K562 (cell line): ENCODE measurements at regions not wholly inside any gene's neighbourhood (a gene's known extent, or its start where the extent isn't known, plus 50 kb on each side); places are given as distances from the start of the nearest gene placed in this dataset.

Experiments
- ATAC-seq: fragments of 200-7000 bp; cut with Tn5 transposase; 3 replicates; pipeline ENCODE4 v1.9.1; 2020; ENCODE audit warnings: moderate library complexity
- BruUV-seq: library from RNA; stranded (reverse); fragments of 400-500 nt; replicated peaks from 2 replicates; lab custom pipeline; 2021; lab: Mats Ljungman, UMichigan
- CTCF ChIA-PET: fragments of 300-600 bp; formaldehyde crosslinking; extraction: SDS; loops from one replicate; lab custom pipeline; 2021; ENCODE audit warnings: low intra/inter-chr PET ratio; lab: Yijun Ruan, JAX
- POLR2A ChIA-PET: fragments of 300-600, 350-650 bp; sonication (Branson Sonifier 250); formaldehyde crosslinking; extraction: SDS; loops from one replicate; lab custom pipeline; 2021; ENCODE audit warnings: antibody characterized with exemption, inconsistent platforms; lab: Yijun Ruan, JAX
- DNase-seq, 4 experiments: peaks; one replicate each; pipeline versions ENCODE4 v3.0.0 to v3.0.0-alpha.2; 2011 to 2018; ENCODE audit warnings: low spot score in 3 of 4, mixed read lengths in 3 of 4; ENCODE audit errors: extremely low read depth in 1 of 4
- FAIRE-seq: peaks from 2 replicates; lab custom pipeline; 2011; peaks lifted over from hg19 to GRCh38; lab: Jason Lieb, UNC
- H2AFZ ChIP-seq: 2 replicates; pipeline ENCODE4 v1.6.0; 2011; ENCODE audit warnings: low read depth, low read length, control low read depth, inconsistent platforms
- H3K27ac ChIP-seq: fragments of 200-600 bp; 3 replicates; pipeline ENCODE4 v1.8.0; 2011; ENCODE audit warnings: low read depth, mild to moderate bottlenecking, control low read depth, inconsistent platforms, low read length, moderate library complexity, mixed read lengths; ENCODE audit errors: extremely low read depth
- H3K27me3 ChIP-seq, 2 experiments: fragments of 300-600 bp in 1 of 2; 2 replicates in 1 of 2; 3 replicates in 1 of 2; pipeline versions ENCODE4 v1.6.0 to v1.8.0; 2011; ENCODE audit warnings: inconsistent platforms in 2 of 2, low read length in 2 of 2, mild to moderate bottlenecking in 1 of 2, mixed read lengths in 1 of 2, moderate library complexity in 1 of 2; ENCODE audit not compliant: control insufficient read depth in 2 of 2, insufficient read depth in 2 of 2
- H3K36me3 ChIP-seq: fragments of 300-600 bp; 3 replicates; pipeline ENCODE4 v1.8.0; 2011; ENCODE audit warnings: mild to moderate bottlenecking, low read length, inconsistent platforms; ENCODE audit not compliant: control insufficient read depth, insufficient read depth
- H3K4me1 ChIP-seq, 2 experiments: fragments of 200-600 bp in 1 of 2; replicated peaks in 1 of 2; 2 replicates in 1 of 2; 3 replicates in 1 of 2; pipeline versions ENCODE4 v1.5.1 to v1.8.0; 2011; ENCODE audit warnings: inconsistent platforms in 2 of 2, low read length in 2 of 2, mild to moderate bottlenecking in 1 of 2, mixed read lengths in 1 of 2, moderate library complexity in 1 of 2; ENCODE audit not compliant: control insufficient read depth in 2 of 2, insufficient read depth in 2 of 2
- H3K4me2 ChIP-seq: 2 replicates; pipeline ENCODE4 v1.6.1; 2011; ENCODE audit warnings: low read length, control low read depth, inconsistent platforms, mixed read lengths; ENCODE audit not compliant: insufficient read depth
- H3K4me3 ChIP-seq: fragments of 200-600 bp; sonication (generic), shearing (Covaris generic); 2 replicates; pipeline ENCODE4 v1.5.1; 2016; ENCODE audit warnings: control low read depth, inconsistent platforms
- H3K79me2 ChIP-seq: fragments of 200-600 bp; 3 replicates; pipeline ENCODE4 v1.8.0; 2011; ENCODE audit warnings: low read length, inconsistent platforms; ENCODE audit not compliant: control insufficient read depth, insufficient read depth
- H3K9ac ChIP-seq, 2 experiments: 2 replicates each; pipeline versions ENCODE4 v1.6.0 to v1.6.1; 2011; ENCODE audit warnings: low read depth in 2 of 2, low read length in 2 of 2, control low read depth in 1 of 2, inconsistent platforms in 1 of 2, mild to moderate bottlenecking in 1 of 2, mixed read lengths in 1 of 2; ENCODE audit not compliant: insufficient read depth in 1 of 2
- H3K9me1 ChIP-seq: one replicate; pipeline ENCODE4 v1.6.0; 2011; ENCODE audit warnings: inconsistent platforms, mild to moderate bottlenecking, low read length, moderate library complexity; ENCODE audit not compliant: control insufficient read depth, insufficient read depth
- H3K9me3 ChIP-seq: replicated peaks from 2 replicates; pipeline ENCODE4 v1.5.1; 2011; ENCODE audit warnings: low read depth, low read length, inconsistent platforms; ENCODE audit not compliant: control insufficient read depth, insufficient read depth
- H4K20me1 ChIP-seq: replicated peaks from 2 replicates; pipeline ENCODE4 v1.6.1; 2011; ENCODE audit warnings: low read length, inconsistent platforms, mixed read lengths; ENCODE audit not compliant: control insufficient read depth, insufficient read depth
- ATF3 ChIP-seq, 2 experiments: fragments of 450-650 bp in 1 of 2; sonication (generic) in 1 of 2; formaldehyde crosslinking in 1 of 2; IDR thresholded peaks in 1 of 2; conservative IDR thresholded peaks in 1 of 2; 2 replicates each; pipeline versions ENCODE4 v1.6.1 to v1.8.1; 2016 to 2023; ENCODE audit warnings: mild to moderate bottlenecking in 2 of 2, moderate library complexity in 2 of 2, inconsistent platforms in 1 of 2, missing genetic modification reagents in 1 of 2
- CREB1 ChIP-seq, 2 experiments: sonication (generic) in 1 of 2; formaldehyde crosslinking in 1 of 2; IDR thresholded peaks; 2 replicates each; pipeline versions ENCODE4 v1.6.1 to v1.8.0; 2012 to 2022; ENCODE audit warnings: inconsistent platforms in 1 of 2, mild to moderate bottlenecking in 1 of 2, missing genetic modification reagents in 1 of 2, moderate library complexity in 1 of 2
- ETV1 ChIP-seq: fragments of 450-650 bp; conservative IDR thresholded peaks from 2 replicates; pipeline ENCODE4 v1.6.1; 2016; ENCODE audit warnings: missing genetic modification characterization, control low read depth, low read depth, missing compliant biosample characterization
- FOSL1 ChIP-seq: fragments of 200-800 bp; sonication (Bioruptor generic); conservative IDR thresholded peaks from 2 replicates; pipeline ENCODE4 v1.6.1; 2016; ENCODE audit warnings: missing genetic modification characterization, missing compliant biosample characterization
- GABPB2 ChIP-seq: fragments of 250-450 bp; sonication (Bioruptor Pico); conservative IDR thresholded peaks from 2 replicates; pipeline ENCODE4 v1.5.1; 2021; ENCODE audit warnings: mild to moderate bottlenecking
- HDGF ChIP-seq: fragments of 450-650 bp; IDR thresholded peaks from 2 replicates; pipeline ENCODE4 v1.6.1; 2016
- JUND ChIP-seq, 2 experiments: IDR thresholded peaks; 2 replicates in 1 of 2; 3 replicates in 1 of 2; pipeline ENCODE4 v1.6.1; 2011; ENCODE audit warnings: borderline replicate concordance in 2 of 2, low read depth in 2 of 2, low read length in 2 of 2, improper control_type of control experiment in 1 of 2, missing biosample characterization in 1 of 2, missing genetic modification characterization in 1 of 2, missing genetic modification reagents in 1 of 2
- KDM4B ChIP-seq, 2 experiments: fragments of 450-650 bp in 1 of 2; sonication (generic) in 1 of 2; IDR thresholded peaks; 2 replicates each; pipeline ENCODE4 v1.6.1; 2016 to 2017; ENCODE audit warnings: borderline replicate concordance in 2 of 2, antibody characterized with exemption in 1 of 2, low read depth in 1 of 2, mild to moderate bottlenecking in 1 of 2
- MCM2 ChIP-seq: fragments of 450-650 bp; IDR thresholded peaks from 2 replicates; pipeline ENCODE4 v1.6.1; 2017; ENCODE audit warnings: low read depth, mild to moderate bottlenecking
- MED1 ChIP-seq: sonication (generic); formaldehyde crosslinking; IDR thresholded peaks from 2 replicates; pipeline ENCODE4 v1.8.1; 2023; ENCODE audit warnings: missing genetic modification reagents, borderline replicate concordance
- NR2C1 ChIP-seq, 2 experiments: fragments of 450-650 bp; IDR thresholded peaks; 2 replicates each; pipeline ENCODE4 v1.6.1; 2017; ENCODE audit warnings: mild to moderate bottlenecking in 2 of 2, antibody characterized with exemption in 1 of 2, inconsistent platforms in 1 of 2, missing compliant biosample characterization in 1 of 2, missing genetic modification characterization in 1 of 2
- OTX1 ChIP-seq: fragments of 450-650 bp; formaldehyde crosslinking; IDR thresholded peaks from 2 replicates; pipeline ENCODE4 v1.4.0; 2022; ENCODE audit warnings: mild to moderate bottlenecking
- SMC3 ChIP-seq: conservative IDR thresholded peaks from 2 replicates; pipeline ENCODE4 v1.6.1; 2011; ENCODE audit warnings: low read depth, low read length, improper control_type of control experiment; ENCODE audit not compliant: insufficient read depth
- TARDBP ChIP-seq: fragments of 450-650 bp; IDR thresholded peaks from 2 replicates; pipeline ENCODE4 v1.6.1; 2016
- ZEB2 ChIP-seq: fragments of 450-650 bp; IDR thresholded peaks from 2 replicates; pipeline ENCODE4 v1.6.1; 2016
- ZNF23 ChIP-seq: fragments of 250-450 bp; sonication (Bioruptor Pico); IDR thresholded peaks from 2 replicates; pipeline ENCODE4 v1.4.0; 2020; ENCODE audit warnings: mild to moderate bottlenecking
- ZNF24 ChIP-seq: fragments of 450-650 bp; IDR thresholded peaks from 2 replicates; pipeline ENCODE4 v1.6.1; 2016
- ZNF507 ChIP-seq: conservative IDR thresholded peaks from 2 replicates; pipeline ENCODE4 v1.6.1; 2017; ENCODE audit warnings: missing genetic modification characterization, missing compliant biosample characterization
- ZNF79 ChIP-seq: fragments of 250-450 bp; sonication (Bioruptor Pico); IDR thresholded peaks from 2 replicates; pipeline ENCODE4 v1.4.0; 2020; ENCODE audit warnings: low read depth, mild to moderate bottlenecking, moderate library complexity
- WGBS: fragments of 100-300 bp; shearing (Covaris generic); methylation state at CpG from one replicate; pipeline ENCODE4 v1.1.6; 2016; ENCODE audit warnings: low coverage, mixed read lengths; ENCODE audit not compliant: insufficient coverage; ENCODE audit errors: missing lambda C conversion rate; 5-methylcytosine and 5-hydroxymethylcytosine counted together
- in situ Hi-C: fragments of 300-500 bp; cut with MboI; formaldehyde crosslinking; loops from 4 replicates; pipeline ENCODE4 v1.15.0; 2018; ENCODE audit warnings: inconsistent platforms, mixed read lengths
- intact Hi-C: fragments of 100-400 bp; cut with micrococcal nuclease; formaldehyde crosslinking; loops from 2 replicates; pipeline ENCODE4 v1.14.2; 2022
- TF ChIP-seq, protein P1 (sequence below): fragments of 250-450 bp; sonication (Bioruptor Pico); IDR thresholded peaks from 2 replicates; pipeline ENCODE4 v1.5.0; 2021

GRCh38 chr2:203809991-203810510, 57.5 kb upstream of the CTLA4 start (continued):
- TF ChIP-seq MCM2 (no peak), TARDBP (no peak), ZNF23 (CRISPR knock-in tag) (no peak)

DNA sequence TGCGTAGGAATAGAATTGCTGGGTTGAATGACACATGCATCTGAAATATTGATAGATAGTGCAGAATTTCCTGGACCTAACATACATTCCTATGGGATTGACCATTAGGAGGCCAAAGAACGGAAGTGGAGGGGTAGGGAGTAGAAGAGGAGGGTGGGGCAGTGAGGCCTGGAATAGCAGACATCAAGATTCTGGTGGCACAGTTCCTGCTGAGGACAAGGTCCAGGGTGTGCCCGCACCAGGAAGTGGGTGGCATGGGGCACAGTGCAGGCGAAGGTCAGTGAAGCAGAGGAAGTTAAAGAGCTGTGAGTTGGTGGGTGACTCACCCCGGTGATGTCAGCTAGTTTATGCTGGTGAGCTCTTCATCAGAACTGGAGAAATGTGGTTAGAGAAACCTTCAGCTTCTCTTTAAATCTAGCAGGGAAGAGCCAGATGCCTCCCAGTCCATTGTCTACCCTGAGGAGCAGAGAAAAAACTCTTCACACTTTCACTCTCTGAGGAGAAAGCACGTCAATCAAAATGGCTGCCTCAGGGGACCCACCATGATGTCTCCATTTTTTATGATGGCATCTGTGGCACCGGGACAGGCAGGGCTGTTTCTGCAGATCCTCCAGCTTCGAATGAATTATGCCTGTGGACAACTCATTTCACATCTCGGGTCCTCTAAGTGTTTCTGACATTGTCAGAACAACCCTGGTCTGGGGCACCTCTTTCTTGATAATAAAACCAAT, 55.9 kb upstream of the CTLA4 start:
- no peaks in the 10 kb centered on the region for H3K36me3 ChIP-seq
- H3K9me1 ChIP-seq: no peaks in the 10 kb centered on the region
- H3K9me3 ChIP-seq: no peaks in the 10 kb centered on the region
- H4K20me1 ChIP-seq: no peaks in the 10 kb centered on the region
- no peaks in the 10 kb centered on the region; a peak in 1 of 5 replicates for H3K27me3 ChIP-seq
- H3K9ac ChIP-seq: no peak overlapping the region
- H3K4me1 ChIP-seq: no peaks in the 10 kb centered on the region
- BruUV-seq: no TSS peak
- no peaks in the 10 kb centered on the region for H3K79me2 ChIP-seq
- FAIRE-seq: no peak
- no peak overlapping the region for H2AFZ ChIP-seq
- in situ Hi-C loops (no loop called here), intact Hi-C loops (loop anchor here (10.0 kb wide), 1 partner anchor 577 kb away; the partner anchor contains the start of gene CYP20A1)
- POLR2A ChIA-PET: interaction anchor here (1.5 kb wide), 1 partner anchor 9 kb away, joined by 3 read pairs; no protein-coding TSS in a partner anchor
- no peak overlapping the region for H3K4me2 ChIP-seq
- ATAC-seq: no peak
- 2% methylated on average over 6 of the region's 9 CpGs for WGBS
- no peak overlapping the region for H3K4me3 ChIP-seq
- no peak for DNase-seq
- no peak overlapping the region for H3K27ac ChIP-seq
- CTCF ChIA-PET: no interaction called here
- TF ChIP-seq SMC3 (no peak), ETV1 (tag) (no peak), ATF3 (IDR thresholded peaks at IDR 0.05) (peak; percentile 64), ATF3 (CRISPR knock-in tag; conservative IDR thresholded peaks at IDR 0.05) (no peak), MED1 (CRISPR knock-in tag) (no peak), FOSL1 (tag) (peak; percentile 49), CREB1 (IDR thresholded peaks at IDR 0.05) (no peak), CREB1 (CRISPR knock-in tag; IDR thresholded peaks at IDR 0.05) (no peak), JUND (IDR thresholded peaks at IDR 0.05; ENCODE audit: borderline replicate concordance, low read depth, low read length) (peak; percentile 48; the same call in 1 of the 2 replicates), JUND (tag; IDR thresholded peaks at IDR 0.05; ENCODE audit: borderline replicate concordance, low read depth, low read length) (0 out of 3 replicates have a peak, but pooled peaks have one; percentile 16), HDGF (no peak), NR2C1 (IDR thresholded peaks at IDR 0.05) (no peak), NR2C1 (tag; IDR thresholded peaks at IDR 0.05) (no peak), OTX1 (no peak), GABPB2 (no peak), ZEB2 (no peak), ZNF79 (CRISPR knock-in tag) (no peak), ZNF24 (no peak), KDM4B (IDR thresholded peaks at IDR 0.05; ENCODE audit: borderline replicate concordance in 2 of 2, low read depth in 1 of 2) (no peak), ZNF507 (tag) (no peak)
- TF ChIP-seq, protein P1, sequence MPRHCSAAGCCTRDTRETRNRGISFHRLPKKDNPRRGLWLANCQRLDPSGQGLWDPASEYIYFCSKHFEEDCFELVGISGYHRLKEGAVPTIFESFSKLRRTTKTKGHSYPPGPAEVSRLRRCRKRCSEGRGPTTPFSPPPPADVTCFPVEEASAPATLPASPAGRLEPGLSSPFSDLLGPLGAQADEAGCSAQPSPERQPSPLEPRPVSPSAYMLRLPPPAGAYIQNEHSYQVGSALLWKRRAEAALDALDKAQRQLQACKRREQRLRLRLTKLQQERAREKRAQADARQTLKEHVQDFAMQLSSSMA (CRISPR knock-in tag): no peak
